Subcutaneous abdominal adipose tissue (tissue), 5 donors: ENCODE measurements at regions not wholly inside any gene's neighbourhood (a gene's known extent, or its start where the extent isn't known, plus 50 kb on each side); places are given as distances from the start of the nearest gene placed in this dataset.

Source experiments
- H3K27ac ChIP-seq: one replicate; pipeline ENCODE4 v1.7.0; 2013; ENCODE audit warnings: low read depth, mild to moderate bottlenecking, inconsistent platforms, low read length, moderate library complexity
- H3K27me3 ChIP-seq, 5 donors: one replicate each; pipeline ENCODE4 v1.7.0; 2013; ENCODE audit warnings: low read length in 5 of 5, inconsistent platforms in 1 of 5; ENCODE audit not compliant: control insufficient read depth in 5 of 5, insufficient read depth in 4 of 5
- H3K36me3 ChIP-seq, 5 donors: one replicate each; pipeline ENCODE4 v1.7.0; 2013; ENCODE audit warnings: low read length in 5 of 5; ENCODE audit not compliant: control insufficient read depth in 5 of 5, insufficient read depth in 5 of 5
- H3K4me1 ChIP-seq, 5 donors: one replicate each; pipeline ENCODE4 v1.7.0; 2013; ENCODE audit warnings: low read length in 5 of 5, mild to moderate bottlenecking in 3 of 5, moderate library complexity in 1 of 5; ENCODE audit not compliant: control insufficient read depth in 5 of 5, insufficient read depth in 5 of 5
- H3K4me3 ChIP-seq, 5 donors: one replicate each; pipeline ENCODE4 v1.7.0; 2013; ENCODE audit warnings: low read length in 5 of 5, low read depth in 1 of 5
- H3K9ac ChIP-seq, 5 donors: one replicate each; pipeline ENCODE4 v1.7.0; 2013; ENCODE audit warnings: low read length in 5 of 5, mild to moderate bottlenecking in 4 of 5, moderate library complexity in 3 of 5
- H3K9me3 ChIP-seq, 5 donors: one replicate each; pipeline ENCODE4 v1.7.0; 2013; ENCODE audit warnings: low read length in 5 of 5; ENCODE audit not compliant: control insufficient read depth in 5 of 5
- donor health status: healthy.
- donor health status: healthy.
- donor health status: healthy.
- donor health status: healthy.
- donor health status: healthy.

DNA sequence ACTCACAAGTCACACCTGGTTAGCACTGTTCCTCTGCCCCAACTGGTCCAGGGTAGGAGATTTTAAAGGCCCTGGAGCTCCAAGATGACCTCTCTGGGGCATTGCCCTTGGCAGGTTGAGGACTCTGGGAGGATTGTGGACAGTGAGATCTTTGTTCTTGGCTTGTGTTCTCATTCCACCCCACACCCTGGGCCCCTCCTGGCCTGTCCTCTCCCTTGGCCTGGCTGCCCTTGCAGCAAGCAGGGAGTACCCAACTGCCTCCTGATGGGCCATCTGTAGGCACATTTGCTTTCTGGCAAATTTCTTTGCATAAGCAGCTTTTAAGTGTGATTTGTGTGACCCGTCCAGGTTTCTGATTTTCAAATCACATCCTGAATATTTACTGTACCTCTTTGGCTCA, 239.6 kb downstream of the UTP18 start:
- peaks cover 0 to 3% (median 0%) of the 10 kb centered on the region in 5 donors for H3K27me3 ChIP-seq
- no peak overlapping the region for H3K27ac ChIP-seq
- H3K4me1 ChIP-seq, result no peaks in the 10 kb centered on the region
- H3K4me3 ChIP-seq, result no peak overlapping the region
- H3K9me3 ChIP-seq, result no peaks in the 10 kb centered on the region
- no peaks in the 10 kb centered on the region for H3K36me3 ChIP-seq
- H3K9ac ChIP-seq, result no peak overlapping the region

DNA sequence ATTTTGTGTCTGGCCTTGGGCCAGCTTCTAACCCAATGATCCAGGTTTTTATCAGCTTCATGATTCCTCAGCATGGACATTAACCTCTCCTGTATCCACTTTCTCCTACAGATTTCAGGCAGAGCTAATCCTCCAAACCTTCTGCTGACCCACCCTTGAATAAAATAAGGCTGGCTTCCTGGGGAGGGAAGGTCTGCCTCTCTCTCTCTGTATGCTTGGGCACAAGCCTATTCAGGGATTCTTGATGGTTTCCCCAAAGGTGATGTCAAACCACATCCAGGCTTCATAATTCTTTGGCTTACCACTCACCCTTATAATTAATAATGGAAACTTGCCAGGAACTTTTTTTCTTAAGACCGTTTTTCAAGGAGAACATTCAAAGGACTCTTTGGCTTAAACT, 240.1 kb downstream of the UTP18 start:
- no peaks in the 10 kb centered on the region for H3K9me3 ChIP-seq

DNA sequence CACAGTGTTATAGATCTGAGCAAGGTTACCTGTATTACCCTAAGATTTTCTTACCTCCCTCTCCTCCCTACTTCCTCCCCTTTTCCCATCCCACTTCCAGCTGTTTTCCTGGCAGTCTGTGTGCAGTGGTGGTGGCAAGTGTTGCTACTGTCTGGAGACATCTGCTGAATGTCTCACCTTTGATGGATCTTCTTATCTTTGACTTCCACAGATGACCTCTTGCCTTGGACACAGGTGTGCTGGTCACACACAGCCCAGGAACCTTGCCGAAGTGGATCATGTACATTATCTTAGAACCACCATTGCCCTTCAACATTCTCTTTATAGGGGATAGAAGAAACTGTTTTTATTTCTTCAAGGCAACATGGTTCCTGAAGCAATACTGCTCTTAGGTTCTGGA, 245.1 kb downstream of the UTP18 start:
- H3K9me3 ChIP-seq, result no peaks in the 10 kb centered on the region
- H3K27me3 ChIP-seq, result peaks cover 0 to 6% (median 3%) of the 10 kb centered on the region in 5 donors
- H3K27ac ChIP-seq, result no peak overlapping the region
- H3K4me3 ChIP-seq, result no peak overlapping the region
- no peaks in the 10 kb centered on the region for H3K4me1 ChIP-seq
- H3K9ac ChIP-seq, result no peak overlapping the region
- no peaks in the 10 kb centered on the region for H3K36me3 ChIP-seq

More for the DNA sequence above, 240.1 kb downstream of the UTP18 start:
- Histone ChIP-seq H3K4me1 (no peaks in the 10 kb centered on the region), H3K9ac (no peak overlapping the region), H3K27ac (no peak overlapping the region), H3K4me3 (no peak overlapping the region), H3K36me3 (no peaks in the 10 kb centered on the region), H3K27me3 (peaks cover 0 to 5% (median 3%) of the 10 kb centered on the region in 5 donors)

DNA sequence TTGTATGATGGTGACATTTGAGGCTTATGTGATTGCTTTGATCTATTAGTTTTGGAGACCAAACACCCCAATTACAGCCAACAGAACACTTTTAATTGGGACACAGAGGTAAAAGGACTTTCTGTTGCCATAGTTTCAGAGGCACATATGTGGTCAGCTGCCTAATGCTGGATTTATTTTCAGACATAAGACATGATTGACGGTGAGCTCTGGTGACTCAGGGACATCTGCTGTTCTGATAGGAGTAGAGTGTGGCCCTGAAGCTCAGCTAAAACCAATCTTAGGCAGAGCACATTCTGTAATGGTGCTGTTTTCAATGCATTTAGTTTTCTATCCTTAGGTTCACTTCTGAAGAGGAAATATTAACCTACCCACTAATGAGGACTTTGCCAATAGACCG, 247.1 kb downstream of the UTP18 start:
- no peak overlapping the region for H3K9ac ChIP-seq
- no peaks in the 10 kb centered on the region for H3K9me3 ChIP-seq
- no peak overlapping the region for H3K4me3 ChIP-seq
- peaks cover 0 to 6% (median 3%) of the 10 kb centered on the region in 5 donors for H3K27me3 ChIP-seq
- no peaks in the 10 kb centered on the region for H3K36me3 ChIP-seq
- no peaks in the 10 kb centered on the region for H3K4me1 ChIP-seq
- H3K27ac ChIP-seq, result no peak overlapping the region

DNA sequence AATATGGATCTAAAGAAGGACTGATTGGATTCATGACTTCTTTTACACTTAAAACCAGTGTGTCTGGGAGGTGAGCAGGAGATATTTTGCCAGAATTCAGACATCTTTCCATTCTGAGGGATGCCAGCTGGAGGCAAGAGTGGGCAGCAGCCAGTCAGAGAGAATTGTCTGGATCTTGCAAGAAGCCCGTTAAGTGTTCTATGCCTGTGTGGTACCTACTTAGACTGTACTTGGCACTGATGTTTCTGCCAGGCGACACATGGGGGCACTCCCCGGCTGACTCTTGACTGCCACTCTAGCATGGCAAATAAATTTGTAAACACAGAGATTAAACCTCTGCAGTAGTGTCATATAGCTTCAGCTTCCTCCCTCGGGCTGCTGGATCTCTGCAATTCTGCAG, 247.7 kb downstream of the UTP18 start:
- no peak overlapping the region for H3K27ac ChIP-seq
- H3K9me3 ChIP-seq, result no peaks in the 10 kb centered on the region
- H3K36me3 ChIP-seq, result no peaks in the 10 kb centered on the region
- no peaks in the 10 kb centered on the region for H3K4me1 ChIP-seq
- peaks cover 0 to 6% (median 3%) of the 10 kb centered on the region in 5 donors for H3K27me3 ChIP-seq
- no peak overlapping the region for H3K9ac ChIP-seq
- H3K4me3 ChIP-seq, result no peak overlapping the region

DNA sequence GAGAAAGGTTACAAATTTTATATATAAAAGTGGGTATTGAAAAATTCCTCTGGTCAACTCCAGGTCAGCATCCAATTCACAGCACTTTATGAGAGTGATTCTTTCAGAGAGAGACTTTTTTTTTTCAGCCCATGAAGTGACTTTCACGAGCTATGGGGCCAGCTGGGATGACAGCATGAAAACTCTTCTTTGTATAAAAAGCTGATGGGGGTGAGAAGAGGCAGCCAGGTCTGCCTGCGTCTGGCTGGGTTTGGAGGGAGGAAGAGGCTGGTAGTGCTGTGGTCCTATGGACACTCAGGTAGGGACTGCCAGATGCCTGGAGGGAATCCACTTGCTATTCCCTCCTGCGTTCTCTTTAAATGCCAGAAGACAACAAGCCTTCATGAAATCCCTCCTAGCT, 250.6 kb downstream of the UTP18 start:
- no peaks in the 10 kb centered on the region for H3K4me1 ChIP-seq
- H3K9ac ChIP-seq, result no peak overlapping the region
- H3K4me3 ChIP-seq, result no peak overlapping the region
- H3K36me3 ChIP-seq, result no peaks in the 10 kb centered on the region
- H3K27me3 ChIP-seq, result no peaks in the 10 kb centered on the region
- no peaks in the 10 kb centered on the region for H3K9me3 ChIP-seq
- no peak overlapping the region for H3K27ac ChIP-seq

DNA sequence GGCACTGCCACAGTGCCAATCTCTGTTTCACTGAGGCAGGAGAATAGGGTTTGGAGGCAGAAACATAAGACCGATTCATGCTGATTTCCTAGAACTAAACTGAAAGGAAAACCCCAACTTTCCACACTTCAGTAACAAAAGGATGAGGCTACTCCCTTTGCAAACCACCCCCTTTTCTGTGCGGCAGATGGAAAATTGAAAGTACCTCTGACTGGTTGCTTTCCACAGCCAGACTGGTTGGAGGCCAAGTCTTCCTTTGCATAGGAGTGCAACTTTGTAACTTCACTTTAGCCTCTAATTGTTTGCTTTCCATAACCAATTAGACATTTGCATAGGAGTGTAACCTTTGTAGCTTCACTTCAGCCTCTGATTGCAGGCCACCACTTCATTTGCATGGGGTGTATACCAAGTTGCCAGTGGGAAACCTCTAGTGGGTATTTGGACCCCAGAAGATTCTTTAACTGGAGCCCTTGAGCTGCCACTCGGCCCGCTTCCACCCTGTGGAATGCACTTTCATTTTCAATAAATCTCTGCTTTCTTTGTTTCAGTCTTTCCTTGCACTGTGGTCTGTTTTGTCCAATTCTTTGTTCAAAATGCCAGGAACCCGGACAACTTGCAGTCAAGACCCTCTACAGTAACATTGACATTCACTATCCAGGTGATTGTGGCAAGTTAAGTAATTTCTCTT, 252.0 kb downstream of the UTP18 start:
- no peaks in the 10 kb centered on the region for H3K9me3 ChIP-seq
- no peaks in the 10 kb centered on the region for H3K36me3 ChIP-seq
- no peak overlapping the region for H3K4me3 ChIP-seq
- H3K4me1 ChIP-seq, result no peaks in the 10 kb centered on the region
- no peak overlapping the region for H3K9ac ChIP-seq
- no peaks in the 10 kb centered on the region for H3K27me3 ChIP-seq
- no peak overlapping the region for H3K27ac ChIP-seq

DNA sequence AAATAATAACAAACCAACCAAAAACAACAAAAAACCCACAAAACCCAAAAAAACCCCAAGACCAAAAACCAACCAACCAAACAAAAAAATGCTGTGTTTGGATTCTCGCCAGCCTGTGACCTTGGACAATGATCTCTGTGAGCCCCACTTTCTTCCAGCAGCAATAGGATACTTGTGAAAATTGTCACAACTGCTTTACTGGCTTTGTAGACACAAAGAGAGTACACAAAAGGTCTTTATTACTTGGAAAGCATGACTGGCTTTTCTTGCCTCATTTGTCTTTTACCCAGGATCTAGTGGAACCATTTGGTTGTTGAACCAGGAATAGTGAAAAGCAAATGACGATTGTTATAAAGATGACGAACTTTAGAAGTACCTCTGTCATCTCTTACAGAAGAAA, 256.6 kb downstream of the UTP18 start:
- H3K27me3 ChIP-seq, result peaks cover 0 to 3% (median 0%) of the 10 kb centered on the region in 5 donors
- H3K4me3 ChIP-seq, result no peak overlapping the region
- no peaks in the 10 kb centered on the region for H3K4me1 ChIP-seq
- no peaks in the 10 kb centered on the region for H3K9me3 ChIP-seq
- no peak overlapping the region for H3K9ac ChIP-seq
- no peaks in the 10 kb centered on the region for H3K36me3 ChIP-seq
- no peak overlapping the region for H3K27ac ChIP-seq

DNA sequence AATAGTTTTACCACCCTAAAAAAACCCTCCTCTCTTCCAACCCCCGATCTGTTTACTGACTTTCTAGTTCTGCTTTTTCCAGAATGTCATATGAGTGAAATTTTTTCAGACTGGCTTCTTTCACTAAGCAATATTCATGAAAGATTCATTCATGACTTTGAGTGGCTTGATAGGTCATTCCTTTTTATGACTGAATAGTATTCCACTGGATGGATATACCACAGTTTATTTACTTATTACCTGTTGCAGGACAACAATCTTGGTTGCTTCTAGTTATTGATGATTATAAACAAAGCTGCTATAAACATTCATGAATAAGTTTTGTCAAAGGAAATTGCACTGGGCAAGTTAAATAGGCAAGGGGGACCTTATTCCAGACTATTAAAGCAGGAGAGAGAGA, 264.2 kb downstream of the UTP18 start:
- H3K9ac ChIP-seq, result no peak overlapping the region

DNA sequence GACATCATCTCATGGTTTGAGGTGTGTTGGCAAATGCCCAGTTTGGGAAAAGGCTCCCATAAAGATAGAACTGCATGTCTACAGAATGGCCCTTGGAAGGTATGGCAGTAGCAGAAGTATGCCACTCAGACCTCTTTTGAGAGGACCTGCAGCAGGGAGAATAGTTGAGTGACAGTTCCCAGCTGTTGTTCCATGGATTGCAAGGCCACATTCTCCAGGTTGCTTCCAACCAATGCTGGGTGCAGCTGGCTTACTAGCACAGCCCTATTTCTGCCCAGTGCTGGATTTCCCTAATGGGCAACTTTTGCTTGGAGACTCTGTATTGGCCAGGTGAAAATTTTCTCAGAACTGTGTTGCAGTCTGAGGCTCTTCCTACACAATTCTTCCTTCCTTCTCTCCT, 266.2 kb downstream of the UTP18 start:
- H3K27me3 ChIP-seq, result peaks cover 0 to 2% (median 0%) of the 10 kb centered on the region in 5 donors
- H3K36me3 ChIP-seq, result no peaks in the 10 kb centered on the region
- no peaks in the 10 kb centered on the region for H3K4me1 ChIP-seq
- H3K27ac ChIP-seq, result no peak overlapping the region
- no peaks in the 10 kb centered on the region for H3K9me3 ChIP-seq
- no peak overlapping the region for H3K9ac ChIP-seq
- H3K4me3 ChIP-seq, result no peak overlapping the region

More for the DNA sequence above, 264.2 kb downstream of the UTP18 start:
- Histone ChIP-seq H3K4me3 (no peak overlapping the region), H3K4me1 (no peaks in the 10 kb centered on the region), H3K27me3 (peaks cover 0 to 3% (median 0%) of the 10 kb centered on the region in 5 donors), H3K27ac (no peak overlapping the region), H3K9me3 (no peaks in the 10 kb centered on the region), H3K36me3 (no peaks in the 10 kb centered on the region)
